Renal pelvis (tissue), 1 donor: ENCODE measurements at regions not wholly inside any gene's neighbourhood (a gene's known extent, or its start where the extent isn't known, plus 50 kb on each side); places are given as distances from the start of the nearest gene placed in this dataset.
"Not testable (repeated sequence)": the region's sequence is repeated elsewhere in the genome, so short reads cannot be mapped to it uniquely, and the experiment has no call there.

Experiments used
- DNase-seq: peaks from one replicate; pipeline ENCODE4 v3.0.0-alpha.2; 2013

DNA sequence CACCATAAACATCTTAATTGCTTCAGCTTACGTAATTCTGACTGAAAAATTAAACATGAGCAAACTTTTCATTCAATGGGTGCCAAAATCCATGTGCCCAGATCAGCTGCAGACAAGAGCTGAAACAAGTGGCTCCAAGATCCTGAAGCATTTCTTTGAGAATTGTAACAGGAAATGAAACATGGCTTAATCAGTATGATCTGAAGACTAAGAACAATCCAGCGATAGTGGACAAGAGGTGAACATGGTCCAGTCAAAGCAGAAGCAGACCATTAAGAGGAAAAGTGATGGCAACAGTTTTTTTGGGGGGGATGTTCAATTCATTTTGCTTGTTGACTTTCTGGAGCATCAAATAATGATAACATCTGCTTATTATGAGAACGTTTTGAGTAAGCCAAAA is 1964.5 kb upstream of the RAG2 start:
- no peak for DNase-seq

DNA sequence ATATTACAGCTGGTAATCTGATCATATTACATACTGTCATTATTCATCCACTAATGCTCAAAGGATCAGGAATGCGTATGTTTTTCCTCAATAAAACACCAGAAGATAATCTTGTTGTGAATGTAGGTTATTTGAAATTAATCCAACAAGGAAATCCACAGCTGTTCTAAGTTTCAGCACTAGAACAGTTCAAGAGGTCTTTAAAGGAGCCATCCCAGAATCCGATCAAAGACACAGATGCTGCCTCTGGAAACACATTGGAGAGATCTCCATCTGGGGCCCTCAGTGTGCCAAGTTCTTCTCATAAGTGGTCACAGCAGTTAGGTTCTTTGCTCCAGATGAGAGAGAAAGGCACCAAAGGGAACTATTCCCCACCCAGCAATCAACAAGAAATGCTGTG is 1955.1 kb upstream of the RAG2 start:
- no peak for DNase-seq

DNA sequence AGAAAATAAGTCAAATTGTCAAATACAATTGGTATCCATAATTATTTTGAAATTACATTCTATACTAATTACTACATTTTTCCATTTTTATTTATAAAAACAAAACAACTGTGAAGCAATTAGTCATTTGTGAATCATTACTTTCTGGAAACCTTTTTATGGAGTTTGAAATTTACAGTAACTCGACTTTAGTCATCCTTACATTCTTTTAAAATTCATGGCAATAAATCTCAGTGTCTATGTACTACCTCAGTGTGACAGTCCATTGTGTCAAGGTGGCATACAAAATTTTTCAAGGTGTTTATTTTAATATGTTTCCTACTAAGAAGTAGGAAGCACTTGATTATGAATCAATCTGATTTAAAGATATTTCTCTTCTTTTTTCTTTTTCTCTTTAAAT is 1949.4 kb upstream of the RAG2 start:
- no peak for DNase-seq

- no peak for DNase-seq
Observed at GRCh38 chr11:38543986-38544385, 1946.0 kb upstream of the RAG2 start.

- no peak for DNase-seq
Observed at GRCh38 chr11:38543311-38543710, 1945.3 kb upstream of the RAG2 start.

- DNase-seq = no peak
Observed at GRCh38 chr11:38538866-38539680, 1941.0 kb upstream of the RAG2 start.

DNA sequence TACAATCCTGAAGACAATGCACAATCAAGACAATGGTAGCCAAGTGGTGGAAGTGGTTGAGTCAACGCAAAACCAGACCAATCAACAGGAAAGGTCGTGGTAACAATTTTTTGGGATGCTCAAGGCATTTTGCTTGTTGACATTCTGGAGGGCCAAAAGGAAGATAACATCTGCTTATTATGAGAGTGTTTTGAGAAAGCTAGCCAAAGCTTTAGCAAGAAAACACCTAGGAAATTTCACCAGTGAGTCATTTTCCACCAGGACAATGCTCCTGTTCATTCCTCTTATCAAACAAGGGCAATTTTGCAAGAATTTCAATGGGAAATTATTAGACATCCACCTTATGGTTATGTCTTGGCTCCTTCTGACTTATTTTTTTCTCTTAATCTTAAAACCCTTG is 1932.2 kb upstream of the RAG2 start:
- no peak for DNase-seq

GRCh38 chr11:38524945-38525344 is 1926.9 kb upstream of the RAG2 start:
- no peak for DNase-seq

DNA sequence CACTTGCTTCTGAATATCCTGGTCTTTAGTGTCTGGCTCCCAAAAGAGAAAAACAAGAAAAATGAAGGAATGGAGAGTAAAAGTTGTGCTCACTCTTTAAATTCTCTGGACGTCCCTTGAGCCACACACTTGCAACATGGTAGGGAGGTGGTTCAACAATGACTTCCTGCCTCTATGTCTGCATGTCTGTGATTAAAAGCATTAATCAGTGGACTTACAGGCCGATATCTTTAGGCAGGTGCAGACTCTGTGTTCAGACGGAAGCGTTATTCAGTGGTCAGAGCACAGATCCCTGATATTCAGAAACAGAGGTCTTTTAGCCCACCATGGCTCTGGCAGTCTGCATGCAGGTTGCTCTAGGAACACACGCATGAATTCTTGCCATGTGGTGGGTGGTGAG is 1920.0 kb upstream of the RAG2 start:
- DNase-seq = no peak

GRCh38 chr11:38512830-38513229 is 1914.8 kb upstream of the RAG2 start:
- not testable (repeated sequence) for DNase-seq

GRCh38 chr11:38510041-38510440 is 1912.0 kb upstream of the RAG2 start:
- DNase-seq = no peak

DNA sequence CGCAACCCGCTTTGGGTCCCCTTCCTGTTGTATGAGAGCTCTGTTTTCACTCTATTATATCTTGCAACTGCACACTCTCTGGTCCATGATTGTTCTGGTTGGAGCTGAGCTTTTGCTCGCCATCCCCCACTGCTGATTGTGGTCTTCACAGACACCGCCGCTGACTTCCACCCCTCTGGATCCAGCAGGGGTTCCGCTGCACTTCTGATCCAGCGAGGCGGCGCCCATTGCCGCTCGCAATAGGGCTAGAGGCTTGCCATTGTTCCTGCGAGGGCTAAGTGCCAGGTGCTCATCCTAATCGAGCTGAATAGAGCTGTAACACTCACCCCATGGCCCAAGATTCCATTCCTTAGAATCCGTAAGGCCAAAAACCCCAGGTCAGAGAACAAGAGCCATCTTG is 1905.8 kb upstream of the RAG2 start:
- no peak for DNase-seq

DNA sequence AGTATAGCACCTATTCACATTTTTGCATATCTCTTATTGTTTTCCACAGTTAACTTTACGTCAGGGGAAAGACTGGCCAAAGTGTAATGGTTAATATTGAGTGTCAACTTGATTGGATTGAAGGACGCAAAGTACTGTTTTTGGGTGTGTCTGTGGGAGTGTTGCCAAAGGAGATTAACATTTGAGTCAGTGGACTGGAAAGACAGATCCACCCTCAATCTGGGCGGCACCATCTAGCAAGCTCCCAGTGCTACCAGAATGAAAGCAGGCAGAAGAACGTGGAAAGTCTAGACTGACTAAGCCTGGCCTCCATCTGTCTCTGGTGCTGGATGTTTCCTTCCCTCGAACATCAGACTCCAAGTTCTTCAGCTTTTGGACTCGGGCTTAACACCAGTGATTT is 1900.7 kb upstream of the RAG2 start:
- DNase-seq = no peak

- DNase-seq = no peak
Observed at GRCh38 chr11:38491986-38492385, 1894.0 kb upstream of the RAG2 start.

DNA sequence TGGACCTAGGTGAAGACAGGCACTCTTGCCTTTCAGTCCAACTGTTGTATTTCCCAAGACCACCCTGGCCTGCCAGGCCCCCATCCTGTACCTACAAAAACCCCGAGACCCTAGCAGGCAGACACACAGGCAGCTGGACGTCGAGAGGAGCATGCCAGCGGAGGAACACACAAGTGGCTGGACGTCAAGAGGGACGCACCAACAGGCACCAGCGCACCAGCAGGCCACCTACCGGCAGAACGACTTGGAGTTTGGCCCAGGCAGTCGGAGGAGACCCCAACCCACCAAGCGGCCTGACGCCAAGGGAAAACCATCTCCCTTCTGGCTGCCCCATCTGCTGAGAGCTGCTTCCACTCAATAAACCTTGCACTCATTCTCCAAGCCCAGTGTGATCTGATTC is 1883.4 kb upstream of the RAG2 start:
- DNase-seq = no peak

DNA sequence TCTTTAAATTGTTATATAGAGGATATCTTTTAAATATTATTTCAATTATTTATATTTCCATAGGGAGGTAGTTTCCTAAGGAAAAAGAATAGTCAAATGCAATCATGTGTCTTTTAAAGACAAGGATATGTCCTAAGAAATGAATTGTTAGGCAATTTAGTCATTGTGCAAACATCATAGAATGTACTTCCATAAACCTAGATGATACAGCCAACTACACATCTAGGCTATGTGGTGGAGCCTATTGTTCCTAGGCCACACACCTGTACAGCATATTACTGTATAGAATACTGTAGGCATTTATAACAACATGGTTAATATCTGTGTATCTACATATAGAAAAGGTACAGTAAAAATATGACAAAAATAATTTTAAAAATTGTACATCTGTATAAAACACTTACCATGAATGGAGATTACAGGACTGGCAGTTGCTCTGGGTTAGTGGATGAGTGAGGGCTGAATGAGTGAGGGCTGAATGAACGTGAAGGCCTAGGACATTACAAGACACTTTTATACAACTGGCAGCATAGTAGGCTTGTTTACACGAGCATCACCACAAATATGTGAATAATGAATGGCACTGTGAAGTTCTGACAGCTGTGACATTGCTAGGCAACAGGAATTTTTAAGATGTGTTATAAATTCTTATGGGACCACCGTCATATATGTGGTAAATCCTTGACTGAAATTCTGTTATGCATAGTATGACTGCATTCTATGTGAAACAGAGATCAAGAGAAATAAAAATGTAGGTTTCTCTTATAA is 1879.0 kb upstream of the RAG2 start:
- DNase-seq = no peak

DNA sequence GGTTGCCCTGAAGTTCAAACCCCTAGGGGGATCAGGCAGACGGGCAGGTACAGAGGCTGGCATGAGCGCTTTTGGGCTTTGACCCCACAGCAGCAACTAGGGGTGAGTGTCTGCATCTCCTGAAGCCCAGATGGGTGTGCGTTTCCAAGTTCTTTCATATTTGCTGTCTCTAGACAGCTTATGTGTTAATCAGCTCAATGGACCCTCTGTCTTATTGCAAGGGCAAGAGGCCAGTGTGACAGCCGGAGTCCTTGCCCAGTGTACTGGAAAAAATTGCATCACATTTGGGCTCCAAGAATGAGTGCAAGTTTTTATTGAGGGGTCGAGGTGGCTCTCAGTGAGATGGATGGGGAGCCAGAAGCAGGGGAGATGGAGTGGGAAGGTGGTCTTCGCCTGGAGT is 1863.7 kb upstream of the RAG2 start:
- DNase-seq = no peak

DNA sequence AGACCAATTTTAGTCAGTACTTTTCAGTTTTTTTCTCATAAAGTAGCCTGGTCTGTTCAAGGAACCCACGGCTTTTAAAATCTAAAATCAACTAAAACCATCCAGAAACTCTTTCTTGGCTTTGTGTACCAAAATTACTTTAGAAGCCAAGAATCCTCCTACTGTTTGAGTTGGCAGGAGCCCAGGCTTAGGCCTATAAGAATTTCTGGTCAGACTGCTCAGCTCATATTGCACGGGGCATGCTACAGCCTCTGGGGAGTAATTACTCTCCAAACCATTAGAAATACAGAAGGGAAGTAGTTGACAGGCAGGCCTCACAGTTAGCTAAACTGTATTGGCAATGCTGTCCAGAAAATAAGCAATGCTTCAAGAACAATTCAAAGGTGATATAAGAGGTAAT is 1862.9 kb upstream of the RAG2 start:
- DNase-seq = peak; percentile 86

DNA sequence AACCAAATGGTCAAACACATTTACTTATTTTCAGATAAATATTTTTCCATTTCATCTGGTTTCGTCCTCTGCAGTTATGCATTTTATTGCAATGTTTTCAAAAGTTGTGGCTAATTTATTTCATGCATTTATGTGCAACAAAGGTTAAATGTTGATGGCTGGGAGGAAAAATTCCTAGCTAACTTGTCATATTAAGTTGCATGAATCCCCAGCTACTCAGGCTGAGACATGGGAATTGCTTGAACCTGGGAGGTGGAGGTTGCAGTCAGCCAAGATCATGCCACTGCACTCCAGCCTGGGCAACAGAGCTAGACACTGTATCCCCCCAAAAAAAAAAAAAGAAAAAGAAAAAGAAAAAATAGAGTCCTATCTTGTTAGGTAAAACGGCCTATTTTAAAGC is 1862.4 kb upstream of the RAG2 start:
- DNase-seq = no peak

DNA sequence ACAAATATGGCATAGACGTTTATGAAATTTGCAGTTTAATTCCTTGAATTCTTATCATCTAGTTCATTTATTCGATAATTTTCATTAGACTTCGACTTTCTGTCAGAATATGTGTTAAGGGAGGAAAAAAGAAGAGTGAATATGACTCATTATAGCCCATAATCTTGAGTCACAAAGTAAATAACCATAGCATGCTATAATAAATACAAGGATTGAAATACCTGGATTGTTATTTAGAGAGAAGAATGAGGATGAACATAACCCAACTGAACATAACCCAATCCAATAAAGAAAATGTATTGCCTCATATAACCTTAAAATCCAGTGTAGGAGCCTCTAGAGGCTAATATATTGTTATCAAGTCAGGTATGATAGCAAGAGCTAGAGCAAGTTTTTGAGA is 1858.3 kb upstream of the RAG2 start:
- no peak for DNase-seq

DNA sequence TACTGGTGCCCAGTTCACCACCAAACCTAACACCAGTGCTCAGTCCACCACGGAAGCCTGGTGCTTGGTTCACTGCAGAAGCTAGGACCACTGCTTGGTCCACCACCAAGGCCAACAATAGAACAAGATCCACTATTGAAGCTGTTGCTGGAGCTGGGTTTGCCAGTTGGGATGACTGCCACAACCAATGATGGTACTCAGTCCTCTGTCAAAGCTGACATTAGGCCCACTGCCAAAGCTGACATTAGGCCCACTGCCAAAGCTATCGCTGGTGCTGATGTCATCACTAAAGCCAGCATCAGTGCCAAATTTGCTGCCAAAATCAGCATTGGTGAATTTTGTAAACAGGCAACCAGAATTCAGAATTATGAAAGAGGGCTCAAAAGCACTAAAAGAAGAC is 1850.2 kb upstream of the RAG2 start:
- DNase-seq = no peak

DNA sequence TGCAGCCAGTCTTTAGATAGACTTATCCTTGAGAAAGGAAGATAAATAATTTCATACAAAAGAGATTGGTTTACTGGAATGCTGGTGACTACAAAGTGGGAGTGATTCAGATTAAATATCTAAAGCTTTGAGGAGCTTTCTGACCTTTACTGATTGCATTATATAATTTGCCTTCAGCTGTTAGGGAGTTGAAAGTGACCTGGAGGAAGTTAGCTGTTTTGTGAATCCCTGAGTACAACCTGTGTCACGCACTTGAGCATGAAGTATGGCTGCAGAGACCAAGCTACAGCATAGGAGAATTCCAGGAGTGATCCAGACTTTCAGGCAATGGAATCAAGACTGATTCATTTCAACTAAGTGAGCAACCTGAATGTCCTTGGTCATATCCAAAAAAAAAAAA is 1848.3 kb upstream of the RAG2 start:
- no peak for DNase-seq

DNA sequence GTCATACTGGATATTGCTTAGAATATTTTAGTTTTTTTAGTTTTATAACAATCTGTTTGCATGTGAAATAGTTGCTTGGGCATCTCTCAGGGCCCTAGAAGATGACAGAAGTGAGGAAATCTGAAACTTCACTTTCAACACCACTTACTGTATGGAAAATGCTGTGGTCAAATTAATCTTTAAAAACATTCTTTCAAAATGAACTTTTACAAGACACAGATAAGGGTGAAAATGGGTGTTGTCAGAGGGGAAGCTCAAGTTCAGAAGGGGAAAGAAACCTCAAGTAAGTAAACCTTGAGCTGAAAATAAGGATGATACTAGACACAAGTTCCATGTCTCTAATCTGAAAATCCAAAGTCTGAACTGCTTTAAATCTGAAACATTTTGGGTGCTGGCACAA is 1840.1 kb upstream of the RAG2 start:
- DNase-seq = no peak

DNA sequence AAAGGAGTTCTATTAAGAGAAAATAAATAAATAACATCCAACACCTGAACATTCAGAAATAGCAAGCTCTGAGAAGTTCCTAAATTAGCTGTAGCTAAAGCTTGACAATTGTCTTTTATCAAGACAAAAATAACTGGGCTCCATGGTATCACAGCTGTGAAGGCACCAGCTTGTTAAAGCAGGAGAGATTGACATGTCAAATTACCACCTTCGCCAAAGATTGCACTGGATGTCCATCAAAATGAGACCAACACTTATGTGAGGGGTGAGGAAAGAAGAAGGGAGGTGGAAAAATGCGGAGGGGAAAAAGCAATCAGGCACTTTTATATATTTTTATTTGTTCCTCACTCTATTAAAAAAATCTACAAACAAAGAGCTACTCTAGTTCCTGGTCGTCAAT is 1827.5 kb upstream of the RAG2 start:
- no peak for DNase-seq
